Tibial nerve (tissue), 3 donors: ENCODE measurements at regions not wholly inside any gene's neighbourhood (a gene's known extent, or its start where the extent isn't known, plus 50 kb on each side); places are given as distances from the start of the nearest gene placed in this dataset.

ENCODE experiments used
- POLR2A ChIP-seq, 2 donors: fragments of 450-650 bp; IDR thresholded peaks; one replicate each; pipeline ENCODE4 v1.6.1; 2017; ENCODE audit warnings: antibody characterized with exemption in 2 of 2, mild to moderate bottlenecking in 2 of 2, moderate library complexity in 2 of 2
- TF ChIP-seq, protein P1 (sequence below), 5 experiments: fragments of 200-600 bp in 3 of 5; fragments of 450-650 bp in 2 of 5; sonication (generic) in 3 of 5; IDR thresholded peaks; one replicate each; pipeline ENCODE4 v1.5.1; 2016 to 2019; ENCODE audit warnings: antibody characterized with exemption in 5 of 5, mild to moderate bottlenecking in 3 of 5, moderate library complexity in 2 of 5

DNA sequence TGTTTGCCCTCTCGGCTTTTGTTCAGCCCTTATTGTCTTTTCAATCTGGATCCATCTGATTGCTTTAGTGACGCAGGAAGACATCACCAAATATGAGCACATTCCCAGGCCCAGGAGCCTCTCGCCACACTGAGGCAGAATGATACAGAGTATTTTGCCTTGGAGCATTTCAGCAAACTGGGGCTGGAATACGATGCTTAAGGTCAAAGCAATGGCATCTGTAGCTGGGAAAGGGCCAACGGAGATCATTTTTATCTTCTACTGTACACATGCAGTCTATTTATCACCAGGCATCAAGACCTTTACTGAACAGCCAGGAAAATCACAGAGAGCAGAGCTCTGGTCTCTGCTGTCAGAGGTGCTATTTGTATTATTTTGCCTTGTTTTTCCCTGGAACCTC lies 655.3 kb downstream of the RNF144B start:
- TF ChIP-seq, protein P1, sequence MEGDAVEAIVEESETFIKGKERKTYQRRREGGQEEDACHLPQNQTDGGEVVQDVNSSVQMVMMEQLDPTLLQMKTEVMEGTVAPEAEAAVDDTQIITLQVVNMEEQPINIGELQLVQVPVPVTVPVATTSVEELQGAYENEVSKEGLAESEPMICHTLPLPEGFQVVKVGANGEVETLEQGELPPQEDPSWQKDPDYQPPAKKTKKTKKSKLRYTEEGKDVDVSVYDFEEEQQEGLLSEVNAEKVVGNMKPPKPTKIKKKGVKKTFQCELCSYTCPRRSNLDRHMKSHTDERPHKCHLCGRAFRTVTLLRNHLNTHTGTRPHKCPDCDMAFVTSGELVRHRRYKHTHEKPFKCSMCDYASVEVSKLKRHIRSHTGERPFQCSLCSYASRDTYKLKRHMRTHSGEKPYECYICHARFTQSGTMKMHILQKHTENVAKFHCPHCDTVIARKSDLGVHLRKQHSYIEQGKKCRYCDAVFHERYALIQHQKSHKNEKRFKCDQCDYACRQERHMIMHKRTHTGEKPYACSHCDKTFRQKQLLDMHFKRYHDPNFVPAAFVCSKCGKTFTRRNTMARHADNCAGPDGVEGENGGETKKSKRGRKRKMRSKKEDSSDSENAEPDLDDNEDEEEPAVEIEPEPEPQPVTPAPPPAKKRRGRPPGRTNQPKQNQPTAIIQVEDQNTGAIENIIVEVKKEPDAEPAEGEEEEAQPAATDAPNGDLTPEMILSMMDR (IDR thresholded peaks at IDR 0.05), result no peak
- TF ChIP-seq POLR2A (IDR thresholded peaks at IDR 0.05), result no peak
